Neural progenitor cell (in vitro differentiated cells): ENCODE measurements at regions not wholly inside any gene's neighbourhood (a gene's known extent, or its start where the extent isn't known, plus 50 kb on each side); places are given as distances from the start of the nearest gene placed in this dataset.

Experiments
- DNase-seq: peaks from one replicate; pipeline ENCODE4 v3.0.0-alpha.2; 2016; ENCODE audit warnings: low spot score
- H2AFZ ChIP-seq: fragments of 200-600 bp; sonication (generic); replicated peaks from 2 replicates; pipeline ENCODE4 v1.6.1; 2016; ENCODE audit warnings: antibody characterized with exemption
- H3F3A ChIP-seq: fragments of 200-600 bp; sonication (generic); 2 replicates; pipeline ENCODE4 v1.6.1; 2016; ENCODE audit warnings: antibody characterized with exemption, low read depth
- H3K27ac ChIP-seq: fragments of 200-600 bp; sonication (generic); 2 replicates; pipeline ENCODE4 v1.5.1; 2016; ENCODE audit warnings: mild to moderate bottlenecking
- H3K27me3 ChIP-seq: fragments of 200-600 bp; sonication (generic); 2 replicates; pipeline ENCODE4 v1.6.1; 2016; ENCODE audit warnings: mild to moderate bottlenecking, moderate library complexity
- H3K36me3 ChIP-seq: fragments of 200-600 bp; sonication (generic); 2 replicates; pipeline ENCODE4 v1.5.1; 2016
- H3K4me1 ChIP-seq: fragments of 200-600 bp; sonication (generic); 2 replicates; pipeline ENCODE4 v1.6.1; 2016; ENCODE audit warnings: mixed run types
- H3K4me2 ChIP-seq: fragments of 200-600 bp; sonication (generic); 2 replicates; pipeline ENCODE4 v1.6.1; 2016
- H3K4me3 ChIP-seq: fragments of 200-600 bp; sonication (generic); 2 replicates; pipeline ENCODE4 v1.5.1; 2016
- H3K79me2 ChIP-seq: fragments of 200-600 bp; sonication (generic); 2 replicates; pipeline ENCODE4 v1.6.1; 2016; ENCODE audit warnings: low read depth
- H3K9ac ChIP-seq: fragments of 200-600 bp; sonication (generic); 2 replicates; pipeline ENCODE4 v1.6.1; 2016
- H3K9me3 ChIP-seq: fragments of 200-600 bp; sonication (generic); 2 replicates; pipeline ENCODE4 v1.5.1; 2016; ENCODE audit warnings: low read depth
- H4K20me1 ChIP-seq: fragments of 200-600 bp; sonication (generic); 2 replicates; pipeline ENCODE4 v1.6.1; 2016; ENCODE audit warnings: low read depth
- H3K27ac Mint-ChIP-seq: 3 replicates; pipeline ENCODE4 v1.8.0; 2021; ENCODE audit warnings: mixed read lengths
- H3K27me3 Mint-ChIP-seq: 2 replicates; pipeline ENCODE4 v1.8.0; 2022; ENCODE audit warnings: low read depth, mild to moderate bottlenecking, inconsistent platforms, moderate library complexity, mixed read lengths; ENCODE audit not compliant: insufficient read depth
- H3K36me3 Mint-ChIP-seq: 3 replicates; pipeline ENCODE4 v1.8.0; 2021; ENCODE audit warnings: mixed read lengths
- H3K4me1 Mint-ChIP-seq: 3 replicates; pipeline ENCODE4 v1.8.0; 2021; ENCODE audit warnings: mixed read lengths
- H3K4me3 Mint-ChIP-seq: 3 replicates; pipeline ENCODE4 v1.8.0; 2021; ENCODE audit warnings: mild to moderate bottlenecking, moderate library complexity, mixed read lengths
- H3K9me3 Mint-ChIP-seq: 3 replicates; pipeline ENCODE4 v1.8.0; 2020; ENCODE audit warnings: mixed read lengths
- CTCF ChIP-seq: fragments of 200-600 bp; sonication (generic); IDR thresholded peaks from 2 replicates; pipeline ENCODE4 v1.5.1; 2017; ENCODE audit warnings: antibody characterized with exemption, mild to moderate bottlenecking
- EZH2 ChIP-seq: fragments of 200-600 bp; sonication (generic); IDR thresholded peaks from 2 replicates; pipeline ENCODE4 v1.6.1; 2017; ENCODE audit warnings: antibody characterized with exemption, mild to moderate bottlenecking, moderate library complexity
- EZH2phosphoT487 ChIP-seq: fragments of 200-600 bp; sonication (generic); IDR thresholded peaks from 2 replicates; pipeline ENCODE4 v1.6.1; 2017; ENCODE audit warnings: antibody characterized with exemption

DNA sequence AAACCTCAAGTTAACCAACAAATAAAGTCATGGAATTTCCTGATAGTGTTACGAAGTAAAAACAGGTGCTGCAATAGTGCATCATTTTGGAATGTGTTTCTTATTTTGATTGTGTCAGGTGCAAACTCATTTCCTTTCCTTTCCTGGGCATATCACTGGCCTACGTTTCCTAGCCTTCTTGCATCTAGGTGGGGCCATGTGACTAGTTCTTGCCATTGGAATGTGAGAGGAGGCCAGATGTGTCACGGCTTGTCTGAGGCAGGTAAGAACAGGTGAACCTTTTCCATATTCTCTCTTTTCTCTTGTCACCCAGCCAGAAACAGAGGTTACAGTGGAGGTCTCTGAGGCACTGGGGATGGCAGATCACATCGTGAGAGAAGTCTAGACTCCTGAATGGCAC is 868.0 kb downstream of the RPA4 start:
- no peak overlapping the region for H3K4me3 ChIP-seq
- H3K36me3 Mint-ChIP-seq, result no peaks in the 10 kb centered on the region
- TF ChIP-seq CTCF, result no peak
- TF ChIP-seq EZH2phosphoT487, result no peak
- TF ChIP-seq EZH2, result no peak
- peaks cover 5% of the 10 kb centered on the region for H3K9me3 Mint-ChIP-seq
- H3K27ac ChIP-seq, result no peak overlapping the region
- no peak overlapping the region for H3K4me2 ChIP-seq
- H3K4me1 Mint-ChIP-seq, result no peaks in the 10 kb centered on the region
- no peaks in the 10 kb centered on the region for H3K9me3 ChIP-seq
- no peak overlapping the region for H3K27ac Mint-ChIP-seq
- no peaks in the 10 kb centered on the region for H3K79me2 ChIP-seq
- H3K4me1 ChIP-seq, result no peaks in the 10 kb centered on the region
- no peaks in the 10 kb centered on the region for H3K27me3 Mint-ChIP-seq
- H3K36me3 ChIP-seq, result no peaks in the 10 kb centered on the region
- no peaks in the 10 kb centered on the region for H4K20me1 ChIP-seq
- H3K9ac ChIP-seq, result no peak overlapping the region
- DNase-seq, result no peak
- H2AFZ ChIP-seq, result no peak overlapping the region
- no peaks in the 10 kb centered on the region for H3F3A ChIP-seq
- no peaks in the 10 kb centered on the region for H3K27me3 ChIP-seq
- H3K4me3 Mint-ChIP-seq, result no peak overlapping the region

DNA sequence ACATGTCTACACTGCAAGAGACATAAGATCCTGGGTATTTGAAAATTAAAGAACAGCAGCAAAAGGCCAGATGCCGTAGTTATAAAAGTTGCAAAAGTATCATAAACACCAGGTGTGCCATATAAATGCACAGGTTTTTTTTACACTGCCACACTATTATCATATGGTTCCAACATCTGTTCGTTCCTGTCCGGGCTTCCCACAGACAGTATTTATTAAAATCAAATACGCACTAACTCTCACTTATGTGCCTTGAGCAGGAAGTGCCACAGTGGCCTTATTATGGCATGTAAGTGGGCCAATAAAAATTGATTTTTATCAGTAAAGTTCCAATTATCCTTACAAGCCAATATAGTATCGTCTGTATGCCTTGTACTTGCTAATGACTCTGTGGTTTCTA is 873.2 kb downstream of the RPA4 start:
- H3K4me1 Mint-ChIP-seq, result no peaks in the 10 kb centered on the region
- Histone ChIP-seq H4K20me1 (no peaks in the 10 kb centered on the region), H3K4me1 (no peaks in the 10 kb centered on the region), H3K4me2 (no peak overlapping the region), H2AFZ (no peak overlapping the region), H3K9me3 (no peaks in the 10 kb centered on the region), H3K36me3 (no peaks in the 10 kb centered on the region), H3K9ac (no peak overlapping the region), H3F3A (no peaks in the 10 kb centered on the region), H3K27ac (no peak overlapping the region), H3K4me3 (no peak overlapping the region), H3K27me3 (no peaks in the 10 kb centered on the region), H3K79me2 (no peaks in the 10 kb centered on the region)
- no peak for DNase-seq
- H3K9me3 Mint-ChIP-seq, result peaks cover 8% of the 10 kb centered on the region
- no peak overlapping the region for H3K27ac Mint-ChIP-seq
- H3K4me3 Mint-ChIP-seq, result no peak overlapping the region
- TF ChIP-seq CTCF, result no peak
- no peak for TF ChIP-seq EZH2
- TF ChIP-seq EZH2phosphoT487, result no peak
- no peaks in the 10 kb centered on the region for H3K36me3 Mint-ChIP-seq
- no peaks in the 10 kb centered on the region for H3K27me3 Mint-ChIP-seq

DNA sequence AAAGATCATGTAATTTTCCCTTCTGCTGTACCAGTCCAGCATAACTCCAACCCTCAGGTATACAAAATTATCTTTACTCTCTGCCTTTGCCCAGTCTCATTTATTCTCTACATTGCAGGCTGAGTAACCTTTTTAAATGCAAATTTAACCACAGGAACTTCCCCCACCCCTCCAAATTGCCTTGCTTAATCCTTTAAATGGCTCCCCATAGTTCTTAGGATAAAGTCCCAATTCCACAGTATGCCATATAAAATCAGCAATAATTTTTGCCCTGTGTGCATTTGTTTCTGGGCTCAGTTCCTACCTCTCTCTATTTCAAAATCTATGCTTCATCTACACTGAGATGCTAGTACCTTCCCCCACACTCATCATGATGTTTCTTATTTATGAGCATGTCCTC is 879.7 kb downstream of the RPA4 start:
- Mint-ChIP-seq H3K36me3 (no peaks in the 10 kb centered on the region), H3K27me3 (no peaks in the 10 kb centered on the region), H3K27ac (peak overlapping the region; percentile 16), H3K4me1 (peaks cover 25% of the 10 kb centered on the region), H3K4me3 (no peak overlapping the region), H3K9me3 (peaks cover 18% of the 10 kb centered on the region)
- peak overlapping the region; percentile 60 for H2AFZ ChIP-seq
- TF ChIP-seq EZH2phosphoT487, result no peak
- no peak for TF ChIP-seq CTCF
- no peak for TF ChIP-seq EZH2
- H3K4me3 ChIP-seq, result no peak overlapping the region
- no peaks in the 10 kb centered on the region for H3K27me3 ChIP-seq
- H3F3A ChIP-seq, result peaks cover 41% of the 10 kb centered on the region
- H4K20me1 ChIP-seq, result no peaks in the 10 kb centered on the region
- peaks cover 43% of the 10 kb centered on the region for H3K4me1 ChIP-seq
- DNase-seq, result peak; percentile 22
- peak overlapping the region; percentile 56 for H3K4me2 ChIP-seq
- H3K9me3 ChIP-seq, result no peaks in the 10 kb centered on the region
- H3K27ac ChIP-seq, result peak overlapping the region; percentile 80
- no peaks in the 10 kb centered on the region for H3K36me3 ChIP-seq
- H3K9ac ChIP-seq, result no peak overlapping the region
- H3K79me2 ChIP-seq, result no peaks in the 10 kb centered on the region
